ENCODE measurements at regions not wholly inside any gene's neighbourhood (a gene's known extent, or its start where the extent isn't known, plus 50 kb on each side); places are given as distances from the start of the nearest gene placed in this dataset.
"Not testable (repeated sequence)": the region's sequence is repeated elsewhere in the genome, so short reads cannot be mapped to it uniquely, and the experiment has no call there.

DNA sequence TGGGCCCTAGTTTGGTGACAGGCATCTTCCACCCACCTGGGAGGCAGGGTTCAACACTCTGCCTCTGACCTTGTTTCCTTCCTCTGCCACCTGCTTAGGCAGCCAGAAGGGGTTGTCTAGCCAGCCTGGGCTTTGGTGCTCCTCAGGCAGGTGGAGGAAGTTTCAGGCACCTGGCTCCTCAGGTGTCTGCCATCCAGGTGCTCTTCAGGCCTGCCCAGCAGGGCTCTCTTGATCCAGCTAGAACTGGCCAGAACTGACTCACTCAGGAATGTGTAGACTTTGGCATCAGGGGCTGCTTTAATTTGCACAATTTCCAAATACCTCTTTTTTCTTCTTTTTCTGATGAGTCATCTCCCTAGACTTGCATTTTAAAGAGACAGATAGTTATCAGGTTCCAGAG is 100.9 kb downstream of the LIMS3 start:
- TF ChIP-seq, protein P1, sequence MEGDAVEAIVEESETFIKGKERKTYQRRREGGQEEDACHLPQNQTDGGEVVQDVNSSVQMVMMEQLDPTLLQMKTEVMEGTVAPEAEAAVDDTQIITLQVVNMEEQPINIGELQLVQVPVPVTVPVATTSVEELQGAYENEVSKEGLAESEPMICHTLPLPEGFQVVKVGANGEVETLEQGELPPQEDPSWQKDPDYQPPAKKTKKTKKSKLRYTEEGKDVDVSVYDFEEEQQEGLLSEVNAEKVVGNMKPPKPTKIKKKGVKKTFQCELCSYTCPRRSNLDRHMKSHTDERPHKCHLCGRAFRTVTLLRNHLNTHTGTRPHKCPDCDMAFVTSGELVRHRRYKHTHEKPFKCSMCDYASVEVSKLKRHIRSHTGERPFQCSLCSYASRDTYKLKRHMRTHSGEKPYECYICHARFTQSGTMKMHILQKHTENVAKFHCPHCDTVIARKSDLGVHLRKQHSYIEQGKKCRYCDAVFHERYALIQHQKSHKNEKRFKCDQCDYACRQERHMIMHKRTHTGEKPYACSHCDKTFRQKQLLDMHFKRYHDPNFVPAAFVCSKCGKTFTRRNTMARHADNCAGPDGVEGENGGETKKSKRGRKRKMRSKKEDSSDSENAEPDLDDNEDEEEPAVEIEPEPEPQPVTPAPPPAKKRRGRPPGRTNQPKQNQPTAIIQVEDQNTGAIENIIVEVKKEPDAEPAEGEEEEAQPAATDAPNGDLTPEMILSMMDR (IDR thresholded peaks at IDR 0.05; ENCODE audit: extremely low read depth in 1 of 2, insufficient read depth in 1 of 2, low read depth in 1 of 2, low read length in 2 of 2): not testable (repeated sequence)
- TF ChIP-seq POLR2A (IDR thresholded peaks at IDR 0.05; ENCODE audit: low read depth, low read length); MYC (IDR thresholded peaks at IDR 0.05; ENCODE audit: low read depth, low read length); MAX (IDR thresholded peaks at IDR 0.05; ENCODE audit: insufficient read depth, insufficient read length): not testable (repeated sequence)
